Fibroblast of mammary gland (primary cell): ENCODE measurements at regions not wholly inside any gene's neighbourhood (a gene's known extent, or its start where the extent isn't known, plus 50 kb on each side); places are given as distances from the start of the nearest gene placed in this dataset.

Experiments used
- DNase-seq: peaks from one replicate; pipeline ENCODE4 v3.0.0-alpha.2; 2010; ENCODE audit warnings: low read depth
- H3K4me3 ChIP-seq: 2 replicates; pipeline ENCODE4 v1.5.1; 2011; ENCODE audit warnings: low read depth, mild to moderate bottlenecking, low read length, moderate library complexity; ENCODE audit not compliant: control insufficient read depth
- CTCF ChIP-seq: conservative IDR thresholded peaks from 2 replicates; pipeline ENCODE4 v1.5.1; 2011; ENCODE audit warnings: low read depth, low read length, inconsistent platforms; ENCODE audit not compliant: control insufficient read depth, insufficient read depth

GRCh38 chr10:125281091-125281490 lies 120.7 kb upstream of the CTBP2 start:
- DNase-seq: no peak
- no peak for TF ChIP-seq CTCF
- no peak overlapping the region for H3K4me3 ChIP-seq

GRCh38 chr10:125276133-125276532 lies 115.8 kb upstream of the CTBP2 start:
- DNase-seq: no peak
- no peak overlapping the region for H3K4me3 ChIP-seq
- no peak for TF ChIP-seq CTCF

- no peak overlapping the region for H3K4me3 ChIP-seq
- no peak for TF ChIP-seq CTCF
- no peak for DNase-seq
Observed at GRCh38 chr10:125274961-125275360, 114.6 kb upstream of the CTBP2 start.

- no peak overlapping the region for H3K4me3 ChIP-seq
- no peak for DNase-seq
- no peak for TF ChIP-seq CTCF
Observed at GRCh38 chr10:125273023-125273422, 112.7 kb upstream of the CTBP2 start.

- TF ChIP-seq CTCF: no peak
- no peak for DNase-seq
- H3K4me3 ChIP-seq: no peak overlapping the region
Observed at GRCh38 chr10:125269716-125270115, 109.4 kb upstream of the CTBP2 start.

- no peak for DNase-seq
- no peak for TF ChIP-seq CTCF
- no peak overlapping the region for H3K4me3 ChIP-seq
Observed at GRCh38 chr10:125266966-125267365, 106.6 kb upstream of the CTBP2 start.

- H3K4me3 ChIP-seq: no peak overlapping the region
- TF ChIP-seq CTCF: no peak
- DNase-seq: no peak
Observed at GRCh38 chr10:125266541-125266940, 106.2 kb upstream of the CTBP2 start.
